Nephron (organoid): ENCODE measurements at regions not wholly inside any gene's neighbourhood (a gene's known extent, or its start where the extent isn't known, plus 50 kb on each side); places are given as distances from the start of the nearest gene placed in this dataset.

ENCODE experiments used
- H3K27ac Mint-ChIP-seq, 3 experiments: 2 replicates each; pipeline ENCODE4 v1.8.0; 2020; ENCODE audit warnings: mixed read lengths in 3 of 3, mild to moderate bottlenecking in 2 of 3, moderate library complexity in 1 of 3
- H3K27me3 Mint-ChIP-seq: 2 replicates; pipeline ENCODE4 v1.8.0; 2021; ENCODE audit warnings: low read depth, mild to moderate bottlenecking, moderate library complexity, mixed read lengths
- H3K36me3 Mint-ChIP-seq: 2 replicates; pipeline ENCODE4 v1.8.0; 2020; ENCODE audit warnings: low read depth, mixed read lengths
- H3K4me1 Mint-ChIP-seq: 2 replicates; pipeline ENCODE4 v1.8.0; 2020; ENCODE audit warnings: mixed read lengths
- H3K4me3 Mint-ChIP-seq, 3 experiments: 2 replicates each; pipeline ENCODE4 v1.8.0; 2020; ENCODE audit warnings: mild to moderate bottlenecking in 3 of 3, mixed read lengths in 3 of 3, moderate library complexity in 2 of 3
- H3K9me3 Mint-ChIP-seq: 2 replicates; pipeline ENCODE4 v1.8.0; 2020; ENCODE audit warnings: mixed read lengths
- TF ChIP-seq, protein P1 (sequence below), 3 experiments: fragments of 200-600 bp; sonication (generic); IDR thresholded peaks; one replicate each; pipeline ENCODE4 v1.5.0; 2021; ENCODE audit warnings: antibody characterized with exemption in 3 of 3; ENCODE audit not compliant: unreplicated experiment in 3 of 3

DNA sequence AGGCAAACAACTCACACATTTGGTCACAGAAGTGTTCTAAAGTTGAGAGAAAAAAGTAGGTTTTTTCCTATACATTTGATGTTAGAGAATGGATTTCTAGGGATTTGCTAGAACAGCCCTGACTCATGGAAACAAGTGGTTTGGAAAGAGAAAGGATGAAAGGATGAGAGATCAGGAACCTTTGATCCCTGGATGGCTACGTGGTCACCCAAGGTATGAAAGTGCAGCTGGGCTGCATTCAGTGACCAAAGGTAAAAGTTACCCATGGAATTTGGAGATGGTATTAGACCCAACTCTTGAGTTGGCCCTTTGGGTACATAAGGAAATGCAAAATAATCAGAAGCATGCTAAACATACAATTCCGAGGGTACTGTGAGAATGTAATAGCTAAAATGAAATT, 61.3 kb upstream of the SPIN1 start:
- Mint-ChIP-seq H3K9me3 (peaks cover 2% of the 10 kb centered on the region), H3K27ac (no peak overlapping the region), H3K36me3 (no peaks in the 10 kb centered on the region), H3K4me1 (peaks cover 4% of the 10 kb centered on the region), H3K4me3 (no peak overlapping the region), H3K27me3 (peaks cover 3% of the 10 kb centered on the region)
- TF ChIP-seq, protein P1, sequence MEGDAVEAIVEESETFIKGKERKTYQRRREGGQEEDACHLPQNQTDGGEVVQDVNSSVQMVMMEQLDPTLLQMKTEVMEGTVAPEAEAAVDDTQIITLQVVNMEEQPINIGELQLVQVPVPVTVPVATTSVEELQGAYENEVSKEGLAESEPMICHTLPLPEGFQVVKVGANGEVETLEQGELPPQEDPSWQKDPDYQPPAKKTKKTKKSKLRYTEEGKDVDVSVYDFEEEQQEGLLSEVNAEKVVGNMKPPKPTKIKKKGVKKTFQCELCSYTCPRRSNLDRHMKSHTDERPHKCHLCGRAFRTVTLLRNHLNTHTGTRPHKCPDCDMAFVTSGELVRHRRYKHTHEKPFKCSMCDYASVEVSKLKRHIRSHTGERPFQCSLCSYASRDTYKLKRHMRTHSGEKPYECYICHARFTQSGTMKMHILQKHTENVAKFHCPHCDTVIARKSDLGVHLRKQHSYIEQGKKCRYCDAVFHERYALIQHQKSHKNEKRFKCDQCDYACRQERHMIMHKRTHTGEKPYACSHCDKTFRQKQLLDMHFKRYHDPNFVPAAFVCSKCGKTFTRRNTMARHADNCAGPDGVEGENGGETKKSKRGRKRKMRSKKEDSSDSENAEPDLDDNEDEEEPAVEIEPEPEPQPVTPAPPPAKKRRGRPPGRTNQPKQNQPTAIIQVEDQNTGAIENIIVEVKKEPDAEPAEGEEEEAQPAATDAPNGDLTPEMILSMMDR (IDR thresholded peaks at IDR 0.05; ENCODE audit: unreplicated experiment in 3 of 3): no peak

DNA sequence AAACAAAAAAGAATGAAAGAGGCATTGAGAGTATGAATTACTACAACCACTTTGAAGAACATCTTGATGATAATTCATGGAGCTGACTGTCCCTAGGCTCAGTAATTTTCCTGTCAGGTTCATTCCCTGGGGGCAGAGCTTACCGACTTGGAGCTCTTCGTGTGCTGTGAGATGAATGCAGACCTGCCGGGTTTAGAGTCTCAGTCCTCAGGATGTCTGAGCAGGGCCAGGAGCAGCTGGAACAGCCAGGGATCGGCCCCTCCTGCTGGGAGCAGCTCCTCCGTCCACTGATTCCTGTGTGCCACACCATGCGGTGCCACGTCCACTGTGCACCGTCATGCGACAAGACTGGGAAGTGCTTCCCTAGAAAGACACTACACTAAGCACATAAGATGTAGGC, 62.2 kb upstream of the SPIN1 start:
- Mint-ChIP-seq H3K4me1 (peaks cover 4% of the 10 kb centered on the region), H3K27ac (no peak overlapping the region), H3K9me3 (peaks cover 2% of the 10 kb centered on the region), H3K4me3 (no peak overlapping the region), H3K36me3 (no peaks in the 10 kb centered on the region), H3K27me3 (peaks cover 3% of the 10 kb centered on the region)
- TF ChIP-seq, protein P1 (IDR thresholded peaks at IDR 0.05; ENCODE audit: unreplicated experiment in 3 of 3): no peak

DNA sequence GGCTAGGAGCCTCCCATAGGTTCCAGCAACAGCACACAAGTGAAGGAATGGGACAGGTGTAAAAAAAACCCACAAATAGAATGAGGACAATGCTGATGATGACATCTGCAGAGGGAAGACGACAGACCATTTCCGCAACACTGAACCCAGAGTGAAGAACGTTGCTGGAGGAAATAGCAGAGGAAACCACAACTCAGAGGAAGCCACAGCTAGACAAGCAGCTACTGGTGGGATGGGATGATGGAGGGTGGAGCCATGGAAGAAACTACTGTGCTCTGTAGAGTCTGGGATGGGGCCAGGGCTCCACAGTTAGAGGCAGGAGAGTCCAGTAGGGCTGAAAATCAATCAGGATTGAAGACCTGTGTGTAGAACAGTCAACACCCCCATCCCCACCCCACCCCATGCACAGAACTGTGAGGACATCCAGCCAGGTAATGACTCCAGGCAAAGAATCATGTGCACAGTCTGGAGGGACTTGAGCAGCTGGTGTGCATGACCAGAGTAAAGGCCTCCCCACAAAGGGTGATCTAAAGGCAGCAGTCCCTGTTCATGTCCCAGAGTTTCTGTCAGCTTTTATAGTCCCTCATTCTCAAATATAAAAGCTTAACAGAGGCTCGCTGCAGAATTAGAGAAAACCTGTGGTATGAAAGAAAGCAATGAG, 65.2 kb upstream of the SPIN1 start:
- Mint-ChIP-seq H3K9me3 (no peaks in the 10 kb centered on the region), H3K27me3 (peaks cover 3% of the 10 kb centered on the region), H3K4me3 (no peak overlapping the region), H3K4me1 (peaks cover 4% of the 10 kb centered on the region), H3K36me3 (no peaks in the 10 kb centered on the region), H3K27ac (no peak overlapping the region)
- TF ChIP-seq, protein P1 (IDR thresholded peaks at IDR 0.05; ENCODE audit: unreplicated experiment in 3 of 3): no peak

DNA sequence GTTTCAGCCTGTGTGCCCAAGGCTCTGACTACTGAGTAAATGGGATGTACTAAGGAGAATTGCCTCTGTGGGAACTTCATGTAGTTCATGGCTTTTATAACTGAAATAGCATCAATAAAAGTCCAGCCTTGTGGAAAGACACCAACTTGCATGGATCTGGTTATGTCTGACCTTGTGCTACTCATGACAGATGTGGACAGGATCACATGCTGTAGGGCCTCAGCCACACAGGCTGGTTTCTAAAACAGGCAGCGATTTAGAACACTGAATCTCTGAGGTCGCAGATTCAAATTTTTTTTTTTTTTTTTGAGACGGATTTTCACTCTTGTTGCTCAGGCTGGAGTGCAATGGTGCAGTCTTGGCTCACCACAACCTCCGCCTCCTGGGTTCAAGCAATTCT, 66.5 kb upstream of the SPIN1 start:
- H3K27me3 Mint-ChIP-seq: peaks cover 3% of the 10 kb centered on the region
- peaks cover 4% of the 10 kb centered on the region for H3K4me1 Mint-ChIP-seq
- H3K36me3 Mint-ChIP-seq: no peaks in the 10 kb centered on the region
- H3K27ac Mint-ChIP-seq: no peak overlapping the region
- no peak overlapping the region for H3K4me3 Mint-ChIP-seq
- H3K9me3 Mint-ChIP-seq: no peaks in the 10 kb centered on the region
- TF ChIP-seq, protein P1 (IDR thresholded peaks at IDR 0.05; ENCODE audit: unreplicated experiment in 3 of 3): no peak

DNA sequence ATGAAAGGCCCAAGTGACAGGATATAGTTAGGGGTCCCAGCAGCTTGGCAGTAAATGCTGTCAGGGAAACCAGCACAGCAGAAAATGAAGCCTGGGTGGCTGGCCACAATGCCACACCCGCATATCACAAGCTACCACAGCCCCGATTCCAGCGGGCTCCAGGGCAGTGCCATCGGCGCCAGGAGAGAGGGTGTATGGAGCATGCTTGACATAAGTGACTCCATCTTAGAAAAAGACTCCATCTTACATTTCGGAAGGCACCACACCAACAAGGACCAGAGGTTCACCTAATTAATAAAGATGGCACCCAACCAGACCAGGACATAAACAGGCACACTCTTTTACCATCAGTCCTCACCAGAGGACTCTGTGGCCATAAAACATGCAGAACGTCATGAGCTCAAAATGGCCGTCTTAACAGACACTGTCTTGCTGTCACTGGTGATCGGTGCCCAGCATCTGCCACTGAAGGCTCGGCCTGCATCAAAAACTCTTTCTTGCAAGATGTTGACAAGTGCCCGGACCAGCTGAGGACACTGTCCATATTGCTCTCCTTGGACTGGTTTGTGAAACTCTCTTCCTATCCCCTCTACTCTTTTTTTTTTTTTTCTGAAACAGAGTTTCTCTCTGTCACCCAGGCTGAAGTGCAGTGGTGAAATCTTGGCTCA, 67.4 kb upstream of the SPIN1 start:
- Mint-ChIP-seq H3K4me1 (peaks cover 4% of the 10 kb centered on the region), H3K4me3 (no peak overlapping the region), H3K27me3 (peaks cover 3% of the 10 kb centered on the region), H3K9me3 (no peaks in the 10 kb centered on the region), H3K27ac (no peak overlapping the region), H3K36me3 (no peaks in the 10 kb centered on the region)
- TF ChIP-seq, protein P1 (IDR thresholded peaks at IDR 0.05; ENCODE audit: unreplicated experiment in 3 of 3): no peak
